NOMO-1 treated with dmso at 0.1 percent for 144 hours (cell line): ENCODE measurements at regions not wholly inside any gene's neighbourhood (a gene's known extent, or its start where the extent isn't known, plus 50 kb on each side); places are given as distances from the start of the nearest gene placed in this dataset.
A peak's percentile ranks its signal among the peaks of the same experiment; 100 is the strongest.

ENCODE experiments used
- DNase-seq: peaks from one replicate; lab custom pipeline; 2025; ENCODE audit not compliant: unreplicated experiment; lab: John Stamatoyannopoulos, UW

GRCh38 chr5:100479079-100479688 is 56.0 kb upstream of the FAM174A start:
- no peak for DNase-seq

GRCh38 chr5:100472091-100472490 is 63.1 kb upstream of the FAM174A start:
- DNase-seq: no peak

DNA sequence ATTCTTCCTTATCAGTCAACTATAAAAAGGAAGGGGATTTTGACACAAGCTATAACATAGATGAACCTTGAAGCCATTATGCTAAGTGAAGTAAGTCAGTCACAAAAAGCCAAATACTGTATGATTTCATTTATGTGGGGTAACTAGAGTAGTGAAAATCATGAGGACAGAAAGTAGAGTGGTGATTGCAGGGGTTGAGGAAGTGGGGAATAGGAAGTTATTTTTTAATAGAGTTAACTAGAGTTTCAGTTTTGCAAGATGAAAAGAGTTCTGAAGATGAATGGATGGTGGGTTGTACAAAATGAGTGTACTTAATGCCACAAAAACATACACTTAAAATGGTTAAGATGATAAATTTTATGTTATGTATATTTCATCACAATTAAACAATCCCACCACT is 65.4 kb upstream of the FAM174A start:
- DNase-seq: peak; percentile 82

GRCh38 chr5:100464418-100464817 is 70.8 kb upstream of the FAM174A start:
- no peak for DNase-seq

DNA sequence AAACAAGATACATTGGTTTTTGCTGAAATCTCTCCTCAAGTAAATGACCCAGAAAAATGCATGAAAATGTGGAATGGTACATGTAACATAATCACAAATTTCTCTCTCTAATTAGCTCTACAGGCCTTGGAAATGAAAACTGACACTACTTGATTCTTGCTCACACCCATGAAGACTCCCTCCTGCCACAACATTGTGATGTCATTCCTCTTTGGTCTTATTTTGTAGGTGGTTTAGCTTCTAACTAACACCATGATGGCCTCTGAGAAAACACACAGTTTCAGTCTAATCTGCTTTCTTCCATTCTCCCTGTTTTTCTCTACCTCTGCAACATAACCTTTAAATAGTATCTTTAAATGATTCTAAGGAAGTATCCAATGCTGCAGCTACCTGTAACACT is 78.6 kb upstream of the FAM174A start:
- DNase-seq: no peak

DNA sequence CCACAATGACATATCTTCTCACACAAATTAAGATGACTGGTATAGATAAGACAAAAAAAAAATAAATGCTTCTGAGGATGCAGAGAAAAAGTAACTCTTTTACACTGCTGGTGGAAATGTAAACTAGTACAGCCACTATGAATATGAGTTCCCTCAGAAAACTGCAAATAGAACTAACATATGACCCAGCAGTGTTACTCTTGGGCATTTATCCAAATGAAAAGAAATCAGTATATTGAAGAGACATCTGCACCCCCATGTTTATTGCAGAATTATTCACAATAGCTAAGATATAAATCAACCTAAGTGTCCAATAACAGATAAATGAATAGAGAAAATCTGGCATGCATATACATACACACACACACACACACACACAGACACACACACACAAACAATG is 83.0 kb upstream of the FAM174A start:
- DNase-seq: no peak

- no peak for DNase-seq
Observed at GRCh38 chr5:100448111-100448528, 87.1 kb upstream of the FAM174A start.

DNA sequence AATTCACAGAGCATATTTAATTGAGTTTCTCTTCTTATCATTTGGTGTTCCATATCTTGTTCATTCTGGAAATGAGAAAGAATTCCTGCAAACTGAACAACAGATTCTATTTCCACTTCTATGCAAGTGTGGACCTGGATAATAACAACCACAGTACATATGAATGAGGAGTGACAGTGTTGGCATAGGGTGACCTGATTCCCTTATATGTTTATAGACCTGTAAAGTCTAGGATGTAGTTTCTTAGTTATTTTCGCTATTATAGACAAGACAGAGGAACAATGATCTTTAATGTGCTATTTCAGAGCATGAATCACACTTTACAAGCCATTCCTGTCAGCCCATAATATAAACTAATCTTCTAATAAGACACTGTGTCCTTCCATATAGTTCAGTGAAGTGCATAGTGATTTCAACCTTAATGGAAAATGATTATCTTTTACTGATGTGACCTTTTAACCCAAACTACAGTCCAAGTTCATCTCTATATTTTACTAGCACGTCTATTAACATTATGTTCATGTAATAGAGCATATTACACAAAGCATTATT is 88.2 kb upstream of the FAM174A start:
- DNase-seq: no peak

DNA sequence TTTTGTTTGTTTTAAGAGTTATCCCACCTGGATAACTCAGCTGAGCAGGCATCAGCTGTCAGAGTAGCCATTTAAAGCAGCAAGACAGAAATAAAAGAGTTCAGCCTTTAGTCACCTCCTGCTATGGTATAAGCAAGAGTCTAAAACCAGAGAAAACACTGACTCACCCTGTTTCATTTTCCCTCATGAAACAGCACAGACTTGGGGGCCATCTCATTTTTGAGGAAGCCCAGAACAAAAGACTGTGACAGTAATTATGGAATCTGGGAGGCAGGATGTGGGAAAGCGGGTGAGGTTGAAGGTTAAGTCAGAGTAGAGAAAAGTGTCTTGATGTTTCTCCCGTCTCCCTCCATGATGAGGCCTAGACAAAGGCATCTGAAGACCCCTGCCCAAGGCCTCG is 90.2 kb upstream of the FAM174A start:
- no peak for DNase-seq

DNA sequence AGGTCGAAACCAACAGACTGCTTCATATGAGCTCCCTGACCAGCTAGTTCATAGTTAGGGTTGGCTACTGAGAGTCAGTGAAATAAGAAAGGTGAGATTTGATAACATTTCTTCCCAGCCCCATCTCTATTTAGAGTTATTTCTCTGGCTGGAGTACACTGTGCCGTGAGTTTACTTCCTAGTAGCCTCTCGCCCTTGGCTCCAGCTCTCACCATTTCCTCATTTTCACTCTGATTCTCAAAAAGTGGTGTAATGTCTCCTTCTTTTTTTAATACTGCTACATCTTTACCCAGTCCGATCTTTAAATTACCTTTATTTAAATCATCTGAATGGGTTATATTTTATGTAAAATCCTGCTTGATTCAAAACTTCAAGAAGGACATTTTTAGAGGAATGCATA is 100.4 kb upstream of the FAM174A start:
- DNase-seq: peak; percentile 61

- DNase-seq: no peak
Observed at GRCh38 chr5:100432741-100433140, 102.4 kb upstream of the FAM174A start.

- peak; percentile 19 for DNase-seq
Observed at GRCh38 chr5:100430268-100431195, 104.6 kb upstream of the FAM174A start.

- no peak for DNase-seq
Observed at GRCh38 chr5:100424787-100425186, 110.4 kb upstream of the FAM174A start.

GRCh38 chr5:100424017-100424416 is 111.2 kb upstream of the FAM174A start:
- no peak for DNase-seq

GRCh38 chr5:100423330-100423729 is 111.8 kb upstream of the FAM174A start:
- no peak for DNase-seq

DNA sequence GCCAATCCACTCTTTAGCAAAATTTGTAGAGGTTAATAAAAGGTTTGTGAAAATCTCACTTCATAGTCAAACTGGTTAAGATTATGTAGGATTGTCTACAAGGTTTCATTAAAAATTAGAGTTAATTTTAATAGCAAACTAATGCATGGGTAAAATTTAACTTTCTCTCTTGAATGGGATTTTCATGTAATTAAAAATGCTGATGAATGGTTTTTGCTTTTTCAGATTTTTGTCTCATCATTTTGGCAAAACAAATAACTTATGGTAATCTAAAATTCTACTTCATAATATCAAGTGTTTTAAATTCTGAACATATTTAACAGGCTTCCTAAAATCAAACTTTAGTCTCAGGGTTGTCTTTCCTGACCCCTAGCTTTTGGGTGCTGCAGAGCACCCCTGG is 113.8 kb upstream of the FAM174A start:
- DNase-seq: no peak

DNA sequence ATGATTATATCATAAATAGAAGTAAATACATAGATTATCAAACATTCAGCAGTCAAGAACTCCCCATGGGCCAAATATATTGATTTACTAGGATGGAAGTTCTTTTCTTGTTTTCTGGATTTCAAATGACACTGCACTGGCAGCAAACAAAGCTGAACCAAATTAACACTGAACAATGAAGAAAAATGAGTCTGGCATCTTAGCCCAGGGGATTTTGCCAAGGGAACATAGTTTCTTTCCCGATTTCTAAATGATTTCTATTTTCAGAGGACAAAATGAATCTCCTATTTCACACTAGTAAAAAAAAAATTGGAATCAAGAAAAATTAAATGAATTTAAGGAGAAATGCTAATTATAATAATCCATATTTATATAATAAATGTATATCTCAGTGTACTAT is 116.9 kb upstream of the FAM174A start:
- DNase-seq: no peak

DNA sequence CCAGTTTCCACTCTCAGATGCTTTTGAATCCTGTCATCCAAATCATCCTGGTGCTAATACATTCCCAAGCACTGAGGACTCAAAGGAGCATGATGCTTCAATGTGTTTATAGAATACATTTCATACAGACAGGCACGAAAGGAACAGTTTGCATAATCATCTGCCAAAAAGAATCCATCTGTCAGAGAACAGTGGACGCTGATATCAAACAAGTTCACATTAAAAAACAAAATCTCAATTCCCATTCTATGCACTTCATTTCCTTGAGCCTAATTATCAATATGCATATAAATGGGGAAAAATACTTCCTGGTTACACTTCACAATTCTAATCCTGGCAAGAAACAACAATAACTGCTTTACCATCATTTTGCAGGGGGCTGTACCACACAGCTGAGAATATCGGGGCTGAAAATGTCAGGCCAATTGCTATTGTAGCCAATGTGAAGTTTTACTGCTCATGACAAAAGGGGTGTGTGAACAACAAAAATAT is 125.5 kb upstream of the FAM174A start:
- no peak for DNase-seq

- DNase-seq: no peak
Observed at GRCh38 chr5:100407053-100407452, 128.1 kb upstream of the FAM174A start.

DNA sequence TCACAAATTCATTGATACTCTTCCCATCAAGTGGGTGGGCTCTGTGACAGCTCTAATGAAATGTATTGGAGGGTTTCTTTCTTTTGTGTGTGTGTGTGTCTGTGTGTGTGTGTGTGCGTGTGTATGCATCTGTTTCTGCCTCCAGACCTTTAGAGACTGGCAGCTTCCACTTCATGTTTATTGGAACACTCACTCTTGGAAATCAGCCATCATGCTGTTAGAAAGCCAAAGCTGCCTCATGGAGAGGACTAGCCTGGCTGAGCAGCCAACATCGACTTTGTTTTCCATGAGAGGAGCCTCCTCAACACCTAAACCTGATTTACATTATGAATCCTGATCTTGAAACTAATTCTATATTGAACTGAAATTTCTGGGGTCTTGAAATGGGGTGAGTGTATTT is 128.5 kb upstream of the FAM174A start:
- no peak for DNase-seq

DNA sequence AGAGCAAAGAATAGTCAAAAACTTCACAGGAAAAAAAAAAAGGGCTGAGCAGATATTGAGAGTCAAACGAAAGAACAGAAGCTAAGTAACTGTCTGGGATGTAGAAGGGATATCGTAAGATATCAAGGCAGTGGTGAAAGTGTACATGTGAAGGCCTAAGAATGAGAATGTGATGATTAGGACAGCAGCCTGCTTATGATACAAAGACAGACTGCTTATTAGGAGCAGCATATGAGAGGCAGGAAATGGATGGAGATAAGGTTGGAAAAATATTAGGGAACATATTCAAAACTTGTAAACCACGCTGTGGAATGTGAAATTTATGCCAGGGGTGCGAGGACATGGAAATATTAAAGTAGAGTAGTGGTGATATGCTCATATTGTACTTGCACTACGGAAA is 133.1 kb upstream of the FAM174A start:
- no peak for DNase-seq

DNA sequence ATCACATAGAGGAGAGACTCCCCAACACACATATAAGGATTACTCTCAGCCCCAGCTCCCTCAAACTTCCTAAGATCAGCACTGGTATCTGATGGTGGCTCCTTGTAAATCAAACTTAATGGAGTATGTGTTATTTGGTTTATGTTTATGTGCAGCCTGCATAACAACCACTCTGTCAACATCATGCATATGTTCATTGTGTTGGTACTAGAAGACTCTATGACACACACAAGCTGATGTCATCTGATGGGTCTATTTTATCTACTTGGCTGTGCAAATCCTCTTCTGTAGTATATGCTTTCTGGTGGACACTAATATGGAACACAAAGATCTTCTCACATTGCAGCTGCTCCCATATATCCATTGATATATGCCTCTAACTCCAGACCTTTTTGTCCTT is 134.0 kb upstream of the FAM174A start:
- no peak for DNase-seq
